HG03280 (cell line): ENCODE measurements at regions not wholly inside any gene's neighbourhood (a gene's known extent, or its start where the extent isn't known, plus 50 kb on each side); places are given as distances from the start of the nearest gene placed in this dataset.

Source experiments
- ATAC-seq: cut with Tn5 transposase; IDR thresholded peaks from one replicate; pipeline ENCODE4 v1.9.1; 2021; ENCODE audit warnings: mild to moderate bottlenecking, moderate library complexity; ENCODE audit not compliant: unreplicated experiment

- no peak for ATAC-seq
Measured at GRCh38 chr18:57991552-57991951, 52.5 kb upstream of the NEDD4L start.

GRCh38 chr18:57989536-57989935 lies 54.5 kb upstream of the NEDD4L start:
- ATAC-seq, result no peak

- no peak for ATAC-seq
Measured at GRCh38 chr18:57984490-57985115, 59.4 kb upstream of the NEDD4L start.

- ATAC-seq, result no peak
Measured at GRCh38 chr18:57983965-57984364, 60.1 kb upstream of the NEDD4L start.

GRCh38 chr18:57983472-57983871 lies 60.6 kb upstream of the NEDD4L start:
- no peak for ATAC-seq

- ATAC-seq, result no peak
Measured at GRCh38 chr18:57982372-57983021, 61.5 kb upstream of the NEDD4L start.

GRCh38 chr18:57981308-57982028 lies 62.6 kb upstream of the NEDD4L start:
- ATAC-seq, result no peak

GRCh38 chr18:57980573-57981307 lies 63.3 kb upstream of the NEDD4L start:
- ATAC-seq, result no peak

GRCh38 chr18:57976230-57976773 lies 67.7 kb upstream of the NEDD4L start:
- no peak for ATAC-seq

GRCh38 chr18:57975805-57976204 lies 68.2 kb upstream of the NEDD4L start:
- no peak for ATAC-seq

GRCh38 chr18:57974585-57975265 lies 69.3 kb upstream of the NEDD4L start:
- ATAC-seq, result no peak

- no peak for ATAC-seq
Measured at GRCh38 chr18:57973889-57974288, 70.1 kb upstream of the NEDD4L start.

GRCh38 chr18:57970356-57971095 lies 73.5 kb upstream of the NEDD4L start:
- ATAC-seq, result no peak

GRCh38 chr18:57969824-57970223 lies 74.2 kb upstream of the NEDD4L start:
- ATAC-seq, result no peak

- peak; percentile 76 for ATAC-seq
Measured at GRCh38 chr18:57965246-57965645, 78.8 kb upstream of the NEDD4L start.

- no peak for ATAC-seq
Measured at GRCh38 chr18:57961876-57962505, 82.0 kb upstream of the NEDD4L start.

GRCh38 chr18:57961411-57961810 lies 82.6 kb upstream of the NEDD4L start:
- ATAC-seq, result no peak

GRCh38 chr18:57959278-57959677 lies 84.7 kb upstream of the NEDD4L start:
- ATAC-seq, result no peak

GRCh38 chr18:57957210-57957609 lies 86.8 kb upstream of the NEDD4L start:
- ATAC-seq, result no peak
